ENCODE measurements at regions not wholly inside any gene's neighbourhood (a gene's known extent, or its start where the extent isn't known, plus 50 kb on each side); places are given as distances from the start of the nearest gene placed in this dataset.
A peak's percentile ranks its signal among the peaks of the same experiment; 100 is the strongest.

DNA sequence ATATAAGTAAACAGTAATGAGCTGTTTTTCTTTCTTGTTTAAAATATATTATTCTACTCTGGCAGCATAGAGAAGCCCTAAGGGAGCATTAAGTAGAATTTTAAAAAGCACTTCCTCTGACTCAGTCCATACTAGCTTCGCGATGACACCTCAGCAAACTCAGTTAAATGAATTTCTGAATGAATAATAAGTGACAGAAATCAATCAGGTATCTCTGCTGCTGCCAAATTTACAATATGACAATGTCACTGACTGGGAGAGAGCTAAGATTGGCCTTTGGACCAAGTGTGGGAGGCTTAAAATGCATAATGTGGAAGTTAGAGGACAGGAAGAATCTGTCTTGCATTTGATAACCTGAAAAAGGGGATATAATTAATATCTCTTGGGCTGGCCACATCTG, 296.1 kb downstream of the HHIPL2 start:
- H3K9me2 ChIP-seq (ENCODE audit: insufficient read depth, low read length) = no peaks in the 10 kb centered on the region
- H3K9ac ChIP-seq (ENCODE audit: low read length) = no peak overlapping the region
- H3K9me3 ChIP-seq (ENCODE audit: low read length) = no peaks in the 10 kb centered on the region
- no peaks in the 10 kb centered on the region for H3F3A ChIP-seq (ENCODE audit: insufficient read depth, low read length, poor library complexity, severe bottlenecking)
- no peaks in the 10 kb centered on the region for H4K20me1 ChIP-seq (ENCODE audit: insufficient read depth)
- no peak overlapping the region for H3K4me2 ChIP-seq (ENCODE audit: low read length)
- peak overlapping the region; percentile 49 for H3K27ac ChIP-seq (ENCODE audit: low read length)
- H3K27me3 ChIP-seq (ENCODE audit: insufficient read depth, low read depth, low read length) = no peaks in the 10 kb centered on the region
- no peak for TF ChIP-seq POLR2AphosphoS5 (IDR thresholded peaks at IDR 0.05)
- TF ChIP-seq EP300 (conservative IDR thresholded peaks at IDR 0.05; ENCODE audit: poor library complexity, severe bottlenecking) = peak; percentile 74
- no peaks in the 10 kb centered on the region for H3K79me2 ChIP-seq (replicated peaks; ENCODE audit: insufficient read depth, low read length)
- no peak overlapping the region for H2AFZ ChIP-seq (ENCODE audit: low read depth, low read length)
- H3K36me3 ChIP-seq (ENCODE audit: insufficient read depth, low read length) = no peaks in the 10 kb centered on the region
- no peak overlapping the region for H3K4me3 ChIP-seq (ENCODE audit: low read length)

DNA sequence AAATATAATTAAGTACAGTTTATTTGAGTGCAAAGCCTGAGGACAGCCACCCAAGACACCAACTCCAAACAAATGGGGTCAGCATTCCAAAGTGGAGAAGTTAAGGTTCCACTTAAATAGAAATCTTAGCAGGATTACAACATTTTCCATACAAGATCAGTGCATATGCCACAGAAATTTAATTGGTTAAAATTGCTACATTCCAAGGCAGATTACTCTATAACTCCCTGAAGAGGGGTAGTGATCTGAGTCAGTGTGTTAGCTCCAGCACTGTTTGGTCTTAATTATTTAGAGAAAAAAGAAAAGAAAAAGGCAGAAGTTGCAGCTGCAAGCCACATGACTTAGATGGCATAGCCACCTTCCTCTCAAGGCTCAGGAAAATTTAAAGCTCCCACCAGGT, 297.5 kb downstream of the HHIPL2 start:
- Histone ChIP-seq H3K36me3 (ENCODE audit: insufficient read depth, low read length) (no peaks in the 10 kb centered on the region), H3K79me2 (replicated peaks; ENCODE audit: insufficient read depth, low read length) (no peaks in the 10 kb centered on the region), H4K20me1 (ENCODE audit: insufficient read depth) (no peaks in the 10 kb centered on the region), H3K27ac (ENCODE audit: low read length) (no peak overlapping the region), H3F3A (ENCODE audit: insufficient read depth, low read length, poor library complexity, severe bottlenecking) (no peaks in the 10 kb centered on the region), H3K9ac (ENCODE audit: low read length) (no peak overlapping the region), H3K9me2 (ENCODE audit: insufficient read depth, low read length) (no peaks in the 10 kb centered on the region), H3K27me3 (ENCODE audit: insufficient read depth, low read depth, low read length) (no peaks in the 10 kb centered on the region), H3K4me3 (ENCODE audit: low read length) (no peak overlapping the region), H3K4me2 (ENCODE audit: low read length) (no peak overlapping the region), H3K9me3 (ENCODE audit: low read length) (no peaks in the 10 kb centered on the region), H2AFZ (ENCODE audit: low read depth, low read length) (no peak overlapping the region)
- TF ChIP-seq EZH2 (IDR thresholded peaks at IDR 0.05; ENCODE audit: borderline replicate concordance, insufficient read depth, low read length, poor library complexity, severe bottlenecking) (no peak), POLR2AphosphoS5 (IDR thresholded peaks at IDR 0.05) (no peak), TAF1 (IDR thresholded peaks at IDR 0.05; ENCODE audit: low read depth) (no peak), RAD21 (conservative IDR thresholded peaks at IDR 0.05) (no peak), SMC3 (conservative IDR thresholded peaks at IDR 0.05; ENCODE audit: poor library complexity) (no peak)
- TF ChIP-seq, protein P1, sequence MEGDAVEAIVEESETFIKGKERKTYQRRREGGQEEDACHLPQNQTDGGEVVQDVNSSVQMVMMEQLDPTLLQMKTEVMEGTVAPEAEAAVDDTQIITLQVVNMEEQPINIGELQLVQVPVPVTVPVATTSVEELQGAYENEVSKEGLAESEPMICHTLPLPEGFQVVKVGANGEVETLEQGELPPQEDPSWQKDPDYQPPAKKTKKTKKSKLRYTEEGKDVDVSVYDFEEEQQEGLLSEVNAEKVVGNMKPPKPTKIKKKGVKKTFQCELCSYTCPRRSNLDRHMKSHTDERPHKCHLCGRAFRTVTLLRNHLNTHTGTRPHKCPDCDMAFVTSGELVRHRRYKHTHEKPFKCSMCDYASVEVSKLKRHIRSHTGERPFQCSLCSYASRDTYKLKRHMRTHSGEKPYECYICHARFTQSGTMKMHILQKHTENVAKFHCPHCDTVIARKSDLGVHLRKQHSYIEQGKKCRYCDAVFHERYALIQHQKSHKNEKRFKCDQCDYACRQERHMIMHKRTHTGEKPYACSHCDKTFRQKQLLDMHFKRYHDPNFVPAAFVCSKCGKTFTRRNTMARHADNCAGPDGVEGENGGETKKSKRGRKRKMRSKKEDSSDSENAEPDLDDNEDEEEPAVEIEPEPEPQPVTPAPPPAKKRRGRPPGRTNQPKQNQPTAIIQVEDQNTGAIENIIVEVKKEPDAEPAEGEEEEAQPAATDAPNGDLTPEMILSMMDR (IDR thresholded peaks at IDR 0.05; ENCODE audit: poor library complexity, severe bottlenecking) = no peak

DNA sequence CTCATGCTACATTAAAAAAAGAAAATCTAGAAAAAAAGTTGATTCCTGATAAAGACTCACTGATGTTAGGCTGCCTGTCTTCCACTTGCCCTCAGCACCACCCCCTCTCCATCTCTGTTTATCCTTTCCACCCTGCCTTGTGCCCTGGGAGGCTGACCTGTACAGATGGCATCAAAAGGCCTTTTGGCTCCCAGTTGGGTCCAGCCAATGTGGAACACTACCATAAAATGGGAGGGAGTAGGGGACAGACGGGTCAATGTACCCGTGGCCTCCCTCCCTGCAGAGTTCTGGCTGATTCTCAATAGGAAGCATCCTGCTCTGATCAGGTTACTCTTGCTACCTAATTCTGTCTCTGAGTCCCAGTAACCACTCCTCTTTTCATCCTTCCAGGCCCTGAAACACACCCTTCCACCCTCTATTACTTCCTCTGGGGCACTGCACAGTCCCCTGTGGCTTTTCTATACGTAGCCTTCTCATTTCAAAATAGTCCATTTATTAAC, 300.0 kb downstream of the HHIPL2 start:
- Histone ChIP-seq H3K9ac (ENCODE audit: low read length) (no peak overlapping the region), H4K20me1 (ENCODE audit: insufficient read depth) (no peaks in the 10 kb centered on the region), H3K9me2 (ENCODE audit: insufficient read depth, low read length) (no peaks in the 10 kb centered on the region), H3K27ac (ENCODE audit: low read length) (no peak overlapping the region), H3F3A (ENCODE audit: insufficient read depth, low read length, poor library complexity, severe bottlenecking) (no peaks in the 10 kb centered on the region), H2AFZ (ENCODE audit: low read depth, low read length) (no peak overlapping the region), H3K4me2 (ENCODE audit: low read length) (no peak overlapping the region), H3K4me3 (ENCODE audit: low read length) (no peak overlapping the region), H3K9me3 (ENCODE audit: low read length) (no peaks in the 10 kb centered on the region), H3K79me2 (replicated peaks; ENCODE audit: insufficient read depth, low read length) (no peaks in the 10 kb centered on the region), H3K36me3 (ENCODE audit: insufficient read depth, low read length) (no peaks in the 10 kb centered on the region), H3K27me3 (ENCODE audit: insufficient read depth, low read depth, low read length) (no peaks in the 10 kb centered on the region)
- TF ChIP-seq TAF1 (IDR thresholded peaks at IDR 0.05; ENCODE audit: low read depth) (no peak), MXI1 (conservative IDR thresholded peaks at IDR 0.05; ENCODE audit: poor library complexity, severe bottlenecking) (no peak), EZH2 (IDR thresholded peaks at IDR 0.05; ENCODE audit: borderline replicate concordance, insufficient read depth, low read length, poor library complexity, severe bottlenecking) (no peak), RAD21 (conservative IDR thresholded peaks at IDR 0.05) (no peak), SMC3 (conservative IDR thresholded peaks at IDR 0.05; ENCODE audit: poor library complexity) (no peak), POLR2AphosphoS5 (IDR thresholded peaks at IDR 0.05) (no peak), EP300 (conservative IDR thresholded peaks at IDR 0.05; ENCODE audit: poor library complexity, severe bottlenecking) (no peak)
- TF ChIP-seq, protein P1 (IDR thresholded peaks at IDR 0.05; ENCODE audit: poor library complexity, severe bottlenecking) = no peak
- TF ChIP-seq, protein P2, sequence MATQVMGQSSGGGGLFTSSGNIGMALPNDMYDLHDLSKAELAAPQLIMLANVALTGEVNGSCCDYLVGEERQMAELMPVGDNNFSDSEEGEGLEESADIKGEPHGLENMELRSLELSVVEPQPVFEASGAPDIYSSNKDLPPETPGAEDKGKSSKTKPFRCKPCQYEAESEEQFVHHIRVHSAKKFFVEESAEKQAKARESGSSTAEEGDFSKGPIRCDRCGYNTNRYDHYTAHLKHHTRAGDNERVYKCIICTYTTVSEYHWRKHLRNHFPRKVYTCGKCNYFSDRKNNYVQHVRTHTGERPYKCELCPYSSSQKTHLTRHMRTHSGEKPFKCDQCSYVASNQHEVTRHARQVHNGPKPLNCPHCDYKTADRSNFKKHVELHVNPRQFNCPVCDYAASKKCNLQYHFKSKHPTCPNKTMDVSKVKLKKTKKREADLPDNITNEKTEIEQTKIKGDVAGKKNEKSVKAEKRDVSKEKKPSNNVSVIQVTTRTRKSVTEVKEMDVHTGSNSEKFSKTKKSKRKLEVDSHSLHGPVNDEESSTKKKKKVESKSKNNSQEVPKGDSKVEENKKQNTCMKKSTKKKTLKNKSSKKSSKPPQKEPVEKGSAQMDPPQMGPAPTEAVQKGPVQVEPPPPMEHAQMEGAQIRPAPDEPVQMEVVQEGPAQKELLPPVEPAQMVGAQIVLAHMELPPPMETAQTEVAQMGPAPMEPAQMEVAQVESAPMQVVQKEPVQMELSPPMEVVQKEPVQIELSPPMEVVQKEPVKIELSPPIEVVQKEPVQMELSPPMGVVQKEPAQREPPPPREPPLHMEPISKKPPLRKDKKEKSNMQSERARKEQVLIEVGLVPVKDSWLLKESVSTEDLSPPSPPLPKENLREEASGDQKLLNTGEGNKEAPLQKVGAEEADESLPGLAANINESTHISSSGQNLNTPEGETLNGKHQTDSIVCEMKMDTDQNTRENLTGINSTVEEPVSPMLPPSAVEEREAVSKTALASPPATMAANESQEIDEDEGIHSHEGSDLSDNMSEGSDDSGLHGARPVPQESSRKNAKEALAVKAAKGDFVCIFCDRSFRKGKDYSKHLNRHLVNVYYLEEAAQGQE (IDR thresholded peaks at IDR 0.05; ENCODE audit: borderline replicate concordance) = no peak

All from neural cell (in vitro differentiated cells).